ENCODE measurements at regions not wholly inside any gene's neighbourhood (a gene's known extent, or its start where the extent isn't known, plus 50 kb on each side); places are given as distances from the start of the nearest gene placed in this dataset.

DNA sequence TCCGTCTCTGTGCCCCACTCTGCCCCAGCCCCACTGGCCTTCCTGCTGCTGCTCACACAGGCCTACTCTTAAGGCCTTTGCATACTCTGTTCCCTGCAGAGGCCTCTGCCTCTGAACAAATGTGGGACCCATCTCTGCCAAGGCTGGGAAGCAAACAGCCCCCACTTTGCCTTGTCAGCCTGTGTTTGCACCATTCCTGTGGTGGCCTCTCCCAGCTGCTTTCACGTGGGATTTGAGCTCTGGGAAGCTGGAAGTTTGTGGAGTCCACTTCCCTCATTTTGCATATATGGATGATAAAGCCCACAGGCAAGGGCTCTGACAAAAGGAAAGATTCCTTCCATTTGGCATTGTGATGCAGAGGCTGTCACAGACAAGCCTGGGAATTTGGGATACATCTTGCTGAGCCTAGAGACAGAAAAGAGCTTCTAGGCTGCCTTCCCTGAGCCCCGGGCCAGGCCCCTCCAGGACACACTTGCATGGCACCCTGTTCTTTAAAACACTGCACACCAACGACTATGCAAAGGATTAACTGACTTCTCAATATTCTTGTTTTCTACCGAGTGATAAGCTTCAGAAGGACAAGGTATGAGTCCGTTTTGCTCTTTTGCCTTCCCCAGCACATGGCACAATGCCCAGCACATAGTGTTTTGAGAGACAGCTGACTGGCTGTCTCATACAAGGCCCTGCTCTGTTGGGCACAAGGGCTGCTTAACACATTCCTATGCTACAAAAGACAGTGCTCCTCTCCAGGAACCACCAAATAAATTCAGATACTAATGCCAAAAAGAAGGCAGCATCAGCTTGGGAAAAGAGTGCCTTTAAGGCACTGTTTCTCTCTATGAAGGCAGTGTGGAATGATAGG, 120.7 kb upstream of the TOPAZ1 start:
- DNase-seq: no peak
- no peak overlapping the region for H3K27ac Mint-ChIP-seq (ENCODE audit: unreplicated experiment)
- CTCF ChIA-PET: interaction anchor here (1.0 kb wide), 1 partner anchor 39 kb away, joined by 3 read pairs; no protein-coding TSS in a partner anchor
- H3K4me3 Mint-ChIP-seq (ENCODE audit: low read depth, unreplicated experiment): no peak overlapping the region
- H3K9me3 Mint-ChIP-seq (ENCODE audit: low read depth, unreplicated experiment): no peaks in the 10 kb centered on the region
- peaks cover 10% of the 10 kb centered on the region for H3K4me1 Mint-ChIP-seq (ENCODE audit: low read depth, unreplicated experiment)
- H3K36me3 Mint-ChIP-seq (ENCODE audit: insufficient read depth, unreplicated experiment): no peaks in the 10 kb centered on the region
- TF ChIP-seq, protein P1, sequence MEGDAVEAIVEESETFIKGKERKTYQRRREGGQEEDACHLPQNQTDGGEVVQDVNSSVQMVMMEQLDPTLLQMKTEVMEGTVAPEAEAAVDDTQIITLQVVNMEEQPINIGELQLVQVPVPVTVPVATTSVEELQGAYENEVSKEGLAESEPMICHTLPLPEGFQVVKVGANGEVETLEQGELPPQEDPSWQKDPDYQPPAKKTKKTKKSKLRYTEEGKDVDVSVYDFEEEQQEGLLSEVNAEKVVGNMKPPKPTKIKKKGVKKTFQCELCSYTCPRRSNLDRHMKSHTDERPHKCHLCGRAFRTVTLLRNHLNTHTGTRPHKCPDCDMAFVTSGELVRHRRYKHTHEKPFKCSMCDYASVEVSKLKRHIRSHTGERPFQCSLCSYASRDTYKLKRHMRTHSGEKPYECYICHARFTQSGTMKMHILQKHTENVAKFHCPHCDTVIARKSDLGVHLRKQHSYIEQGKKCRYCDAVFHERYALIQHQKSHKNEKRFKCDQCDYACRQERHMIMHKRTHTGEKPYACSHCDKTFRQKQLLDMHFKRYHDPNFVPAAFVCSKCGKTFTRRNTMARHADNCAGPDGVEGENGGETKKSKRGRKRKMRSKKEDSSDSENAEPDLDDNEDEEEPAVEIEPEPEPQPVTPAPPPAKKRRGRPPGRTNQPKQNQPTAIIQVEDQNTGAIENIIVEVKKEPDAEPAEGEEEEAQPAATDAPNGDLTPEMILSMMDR (IDR thresholded peaks at IDR 0.05; ENCODE audit: unreplicated experiment): no peak
- peaks cover 4% of the 10 kb centered on the region for H3K27me3 Mint-ChIP-seq (ENCODE audit: unreplicated experiment)
- intact Hi-C loops (cut with micrococcal nuclease; ENCODE audit: unreplicated experiment): no loop called here
- no TSS peak for BruUV-seq (replicated peaks)

DNA sequence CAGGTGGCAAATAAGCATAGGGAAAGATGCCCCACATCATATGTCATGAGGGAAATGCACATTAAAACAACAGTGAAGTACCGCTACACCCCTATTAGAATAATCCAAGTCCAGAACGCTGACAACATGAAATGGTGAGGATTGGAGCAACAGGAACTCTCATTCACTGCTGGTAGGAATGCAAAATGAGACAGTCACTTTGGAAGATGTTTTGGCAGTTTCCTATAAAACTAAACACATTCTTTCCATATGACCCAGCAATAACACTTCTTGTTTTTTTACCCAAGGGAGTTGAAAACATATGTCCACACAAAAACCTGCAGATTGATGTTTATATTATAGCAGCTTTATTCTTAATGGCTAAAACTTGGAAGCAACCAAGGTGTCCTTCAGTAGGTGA, 116.4 kb upstream of the TOPAZ1 start:
- no peak overlapping the region for H3K4me3 Mint-ChIP-seq (ENCODE audit: low read depth, unreplicated experiment)
- no TSS peak for BruUV-seq (replicated peaks)
- TF ChIP-seq, protein P1 (IDR thresholded peaks at IDR 0.05; ENCODE audit: unreplicated experiment): no peak
- DNase-seq: no peak
- no peaks in the 10 kb centered on the region for H3K4me1 Mint-ChIP-seq (ENCODE audit: low read depth, unreplicated experiment)
- CTCF ChIA-PET: no interaction called here
- no peaks in the 10 kb centered on the region for H3K9me3 Mint-ChIP-seq (ENCODE audit: low read depth, unreplicated experiment)
- H3K27ac Mint-ChIP-seq (ENCODE audit: unreplicated experiment): no peak overlapping the region
- H3K27me3 Mint-ChIP-seq (ENCODE audit: unreplicated experiment): peaks cover 19% of the 10 kb centered on the region
- intact Hi-C loops (cut with micrococcal nuclease; ENCODE audit: unreplicated experiment): no loop called here
- no peaks in the 10 kb centered on the region for H3K36me3 Mint-ChIP-seq (ENCODE audit: insufficient read depth, unreplicated experiment)

DNA sequence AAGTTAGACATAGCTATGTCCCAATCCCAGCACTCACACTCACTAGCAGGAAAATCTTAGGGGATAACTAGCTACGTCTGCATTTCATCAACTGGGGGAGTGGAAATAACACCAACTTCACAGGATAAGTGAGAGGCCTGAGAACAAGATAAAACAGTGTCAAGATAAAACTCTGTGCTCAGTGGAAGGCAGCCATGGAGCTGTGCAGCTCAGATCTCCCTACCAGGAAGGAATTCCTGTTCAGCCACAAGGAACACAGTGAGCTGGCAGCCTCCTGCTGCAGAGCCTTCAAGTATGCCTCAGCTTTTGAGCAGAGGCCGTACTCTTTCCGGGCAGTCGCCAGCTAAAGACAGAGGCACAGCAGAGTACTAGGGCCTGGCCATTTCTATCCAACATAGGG, 115.8 kb upstream of the TOPAZ1 start:
- peaks cover 22% of the 10 kb centered on the region for H3K27me3 Mint-ChIP-seq (ENCODE audit: unreplicated experiment)
- H3K4me1 Mint-ChIP-seq (ENCODE audit: low read depth, unreplicated experiment): no peaks in the 10 kb centered on the region
- BruUV-seq (replicated peaks): no TSS peak
- H3K36me3 Mint-ChIP-seq (ENCODE audit: insufficient read depth, unreplicated experiment): no peaks in the 10 kb centered on the region
- CTCF ChIA-PET: no interaction called here
- DNase-seq: no peak
- no peak overlapping the region for H3K27ac Mint-ChIP-seq (ENCODE audit: unreplicated experiment)
- H3K9me3 Mint-ChIP-seq (ENCODE audit: low read depth, unreplicated experiment): no peaks in the 10 kb centered on the region
- TF ChIP-seq, protein P1 (IDR thresholded peaks at IDR 0.05; ENCODE audit: unreplicated experiment): no peak
- no peak overlapping the region for H3K4me3 Mint-ChIP-seq (ENCODE audit: low read depth, unreplicated experiment)
- intact Hi-C loops (cut with micrococcal nuclease; ENCODE audit: unreplicated experiment): no loop called here

DNA sequence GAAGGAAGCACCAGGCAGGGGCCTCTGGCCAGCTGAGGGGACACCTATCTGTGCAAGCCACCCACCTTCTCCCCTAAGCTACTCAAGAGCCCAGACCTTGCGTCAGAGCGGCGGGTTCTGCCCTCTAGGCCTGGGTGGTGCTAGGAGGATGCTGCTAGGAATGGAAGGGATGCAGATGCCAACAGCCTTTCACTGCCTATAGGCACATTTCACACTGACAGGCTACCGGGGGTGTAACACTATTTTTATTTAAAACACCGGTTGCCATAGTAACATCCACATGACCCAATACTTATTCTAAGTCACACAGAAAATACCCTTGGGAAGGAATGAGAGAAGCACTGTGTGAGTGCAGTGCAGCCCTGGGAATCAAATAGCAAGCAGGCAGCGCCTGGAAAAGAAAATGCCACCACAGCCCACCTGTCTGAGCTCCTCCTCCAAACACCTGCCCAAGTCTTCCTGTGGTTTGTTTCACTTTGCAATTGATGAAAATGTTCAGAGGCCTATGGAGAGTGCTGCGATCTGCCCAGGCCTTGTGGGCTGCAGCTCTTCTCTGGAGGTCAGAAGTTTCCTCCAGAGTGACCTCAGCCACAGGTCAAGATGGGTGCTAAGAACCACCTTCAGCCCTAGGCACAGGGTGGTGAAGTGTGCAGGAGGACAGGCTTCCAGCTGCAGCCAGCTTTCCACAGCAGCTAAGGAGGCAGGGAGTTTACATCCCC, 113.5 kb upstream of the TOPAZ1 start:
- BruUV-seq (replicated peaks): no TSS peak
- Mint-ChIP-seq H3K27ac (ENCODE audit: unreplicated experiment) (no peak overlapping the region), H3K4me3 (ENCODE audit: low read depth, unreplicated experiment) (no peak overlapping the region), H3K27me3 (ENCODE audit: unreplicated experiment) (peaks cover 46% of the 10 kb centered on the region), H3K4me1 (ENCODE audit: low read depth, unreplicated experiment) (no peaks in the 10 kb centered on the region), H3K36me3 (ENCODE audit: insufficient read depth, unreplicated experiment) (no peaks in the 10 kb centered on the region), H3K9me3 (ENCODE audit: low read depth, unreplicated experiment) (no peaks in the 10 kb centered on the region)
- no peak for DNase-seq
- intact Hi-C loops (cut with micrococcal nuclease; ENCODE audit: unreplicated experiment): no loop called here
- CTCF ChIA-PET: no interaction called here
- TF ChIP-seq, protein P1 (IDR thresholded peaks at IDR 0.05; ENCODE audit: unreplicated experiment): no peak
